OCI-LY7 (cell line): ENCODE measurements at regions not wholly inside any gene's neighbourhood (a gene's known extent, or its start where the extent isn't known, plus 50 kb on each side); places are given as distances from the start of the nearest gene placed in this dataset.

Source experiments
- BruUV-seq: library from RNA; stranded (reverse); fragments of 400-500 nt; replicated peaks from 2 replicates; lab custom pipeline; 2021; lab: Mats Ljungman, UMichigan
- CTCF ChIA-PET: fragments of 300-600 bp; sonication (Branson Sonifier 250); formaldehyde crosslinking; loops from one replicate; lab custom pipeline; 2022; ENCODE audit warnings: antibody characterized with exemption; ENCODE audit not compliant: unreplicated experiment; lab: Charles Lee
- POLR2A ChIA-PET: fragments of 300-600 bp; sonication (Branson Sonifier 250); formaldehyde crosslinking; loops from one replicate; lab custom pipeline; 2022; ENCODE audit warnings: antibody characterized with exemption; lab: Charles Lee
- DNase-seq: peaks from one replicate; pipeline ENCODE4 v3.0.0-alpha.2; 2015; ENCODE audit warnings: low spot score
- H2AFZ ChIP-seq: fragments of 200-600 bp; sonication (generic), shearing (Covaris generic); 2 replicates; pipeline ENCODE4 v1.6.1; 2014; ENCODE audit warnings: mild to moderate bottlenecking, antibody characterized with exemption, low read length, moderate library complexity
- H3K27ac ChIP-seq: fragments of 200-600 bp; sonication (generic); 2 replicates; pipeline ENCODE4 v1.5.1; 2014; ENCODE audit warnings: mixed run types, low read depth, mild to moderate bottlenecking, moderate library complexity, low read length, inconsistent platforms; ENCODE audit not compliant: poor library complexity, severe bottlenecking
- H3K36me3 ChIP-seq: fragments of 200-600 bp; sonication (generic); 2 replicates; pipeline ENCODE4 v1.6.1; 2014; ENCODE audit warnings: mild to moderate bottlenecking, antibody characterized with exemption, low read length, moderate library complexity, mixed read lengths; ENCODE audit not compliant: insufficient read depth
- H3K4me1 ChIP-seq: fragments of 200-600 bp; sonication (generic); 2 replicates; pipeline ENCODE4 v1.5.1; 2014; ENCODE audit warnings: mild to moderate bottlenecking, low read length; ENCODE audit not compliant: insufficient read depth, poor library complexity, severe bottlenecking
- H3K4me2 ChIP-seq: fragments of 200-600 bp; sonication (generic); 2 replicates; pipeline ENCODE4 v1.6.1; 2014; ENCODE audit warnings: mild to moderate bottlenecking, low read length
- H3K4me3 ChIP-seq: fragments of 200-600 bp; sonication (generic); 2 replicates; pipeline ENCODE4 v1.5.1; 2014; ENCODE audit warnings: mild to moderate bottlenecking, low read depth, low read length; ENCODE audit not compliant: poor library complexity, severe bottlenecking
- H3K79me2 ChIP-seq: fragments of 200-600 bp; sonication (generic); 2 replicates; pipeline ENCODE4 v1.6.1; 2016; ENCODE audit warnings: low read depth, mild to moderate bottlenecking, low read length, moderate library complexity, mixed read lengths; ENCODE audit not compliant: insufficient read depth
- H3K9me2 ChIP-seq: fragments of 200-600 bp; sonication (generic); 2 replicates; pipeline ENCODE4 v1.6.1; 2016; ENCODE audit warnings: mild to moderate bottlenecking, low read length, mixed read lengths; ENCODE audit not compliant: insufficient read depth
- H3K9me3 ChIP-seq: fragments of 200-600 bp; sonication (generic); 2 replicates; pipeline ENCODE4 v1.6.1; 2014; ENCODE audit warnings: mild to moderate bottlenecking, mixed run types, low read length, mixed read lengths
- H4K20me1 ChIP-seq: fragments of 200-600 bp; sonication (generic); 2 replicates; pipeline ENCODE4 v1.6.1; 2014; ENCODE audit warnings: mild to moderate bottlenecking, antibody characterized with exemption, low read length, moderate library complexity, mixed read lengths; ENCODE audit not compliant: insufficient read depth
- EZH2phosphoT487 ChIP-seq: fragments of 200-600 bp; sonication (generic); IDR thresholded peaks from 2 replicates; pipeline ENCODE4 v1.6.1; 2018; ENCODE audit warnings: low read depth, borderline replicate concordance, mild to moderate bottlenecking, mixed run types, antibody characterized with exemption, low read length, moderate library complexity, mixed read lengths
- intact Hi-C: fragments of 100-400 bp; cut with micrococcal nuclease; formaldehyde crosslinking; loops from one replicate; pipeline ENCODE4 v1.10.0; 2022; ENCODE audit not compliant: unreplicated experiment
- TF ChIP-seq, protein P1 (sequence below): fragments of 200-600 bp; sonication (generic); conservative IDR thresholded peaks from 2 replicates; pipeline ENCODE4 v1.5.1; 2014; ENCODE audit warnings: mild to moderate bottlenecking, antibody characterized with exemption, low read length, moderate library complexity, mixed read lengths

GRCh38 chr22:34534101-34534500, 531.9 kb upstream of the ISX start:
- H3K27ac ChIP-seq, result no peak overlapping the region
- no peaks in the 10 kb centered on the region for H3K36me3 ChIP-seq
- no peak overlapping the region for H3K4me3 ChIP-seq
- no peaks in the 10 kb centered on the region for H3K4me1 ChIP-seq
- H3K79me2 ChIP-seq, result no peaks in the 10 kb centered on the region
- no peak overlapping the region for H2AFZ ChIP-seq
- CTCF ChIA-PET, result no interaction called here
- H4K20me1 ChIP-seq, result no peaks in the 10 kb centered on the region
- no TSS peak for BruUV-seq
- no peak overlapping the region for H3K4me2 ChIP-seq
- no peak for DNase-seq
- H3K9me3 ChIP-seq, result no peaks in the 10 kb centered on the region
- intact Hi-C loops, result no loop called here
- H3K9me2 ChIP-seq, result no peaks in the 10 kb centered on the region
- no peak for TF ChIP-seq EZH2phosphoT487
- TF ChIP-seq, protein P1, sequence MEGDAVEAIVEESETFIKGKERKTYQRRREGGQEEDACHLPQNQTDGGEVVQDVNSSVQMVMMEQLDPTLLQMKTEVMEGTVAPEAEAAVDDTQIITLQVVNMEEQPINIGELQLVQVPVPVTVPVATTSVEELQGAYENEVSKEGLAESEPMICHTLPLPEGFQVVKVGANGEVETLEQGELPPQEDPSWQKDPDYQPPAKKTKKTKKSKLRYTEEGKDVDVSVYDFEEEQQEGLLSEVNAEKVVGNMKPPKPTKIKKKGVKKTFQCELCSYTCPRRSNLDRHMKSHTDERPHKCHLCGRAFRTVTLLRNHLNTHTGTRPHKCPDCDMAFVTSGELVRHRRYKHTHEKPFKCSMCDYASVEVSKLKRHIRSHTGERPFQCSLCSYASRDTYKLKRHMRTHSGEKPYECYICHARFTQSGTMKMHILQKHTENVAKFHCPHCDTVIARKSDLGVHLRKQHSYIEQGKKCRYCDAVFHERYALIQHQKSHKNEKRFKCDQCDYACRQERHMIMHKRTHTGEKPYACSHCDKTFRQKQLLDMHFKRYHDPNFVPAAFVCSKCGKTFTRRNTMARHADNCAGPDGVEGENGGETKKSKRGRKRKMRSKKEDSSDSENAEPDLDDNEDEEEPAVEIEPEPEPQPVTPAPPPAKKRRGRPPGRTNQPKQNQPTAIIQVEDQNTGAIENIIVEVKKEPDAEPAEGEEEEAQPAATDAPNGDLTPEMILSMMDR, result no peak
- POLR2A ChIA-PET, result no interaction called here

DNA sequence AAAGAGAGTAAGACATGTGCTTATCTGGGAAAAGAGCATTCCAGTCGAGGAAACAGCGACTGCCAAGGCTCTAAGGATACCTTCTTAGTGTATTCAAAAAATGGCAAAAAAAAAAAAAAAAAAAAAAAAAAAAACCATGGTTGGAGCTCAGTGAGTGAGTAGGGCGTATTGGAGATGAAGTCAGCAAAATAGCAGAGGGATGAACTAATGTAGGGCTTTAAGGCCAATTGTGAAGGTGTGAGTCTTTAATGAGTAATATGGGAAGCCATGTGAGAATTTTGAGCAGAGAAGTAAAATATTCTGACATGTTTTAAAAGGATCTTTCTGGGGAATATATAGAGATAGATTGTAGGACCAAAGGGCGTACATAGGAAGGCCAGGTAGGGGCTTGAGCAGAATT, 498.6 kb upstream of the ISX start:
- H3K9me2 ChIP-seq, result no peaks in the 10 kb centered on the region
- H2AFZ ChIP-seq, result no peak overlapping the region
- no peak overlapping the region for H3K4me3 ChIP-seq
- no peaks in the 10 kb centered on the region for H3K9me3 ChIP-seq
- ChIA-PET CTCF (no interaction called here), POLR2A (no interaction called here)
- no peaks in the 10 kb centered on the region for H4K20me1 ChIP-seq
- H3K36me3 ChIP-seq, result no peaks in the 10 kb centered on the region
- no peaks in the 10 kb centered on the region for H3K79me2 ChIP-seq
- BruUV-seq, result no TSS peak
- H3K4me2 ChIP-seq, result no peak overlapping the region
- TF ChIP-seq, protein P1, result no peak
- TF ChIP-seq EZH2phosphoT487, result no peak
- intact Hi-C loops, result no loop called here
- no peaks in the 10 kb centered on the region for H3K4me1 ChIP-seq
- DNase-seq, result no peak
- H3K27ac ChIP-seq, result no peak overlapping the region

- no peaks in the 10 kb centered on the region for H3K9me3 ChIP-seq
- no peaks in the 10 kb centered on the region for H3K36me3 ChIP-seq
- H3K4me1 ChIP-seq, result no peaks in the 10 kb centered on the region
- H3K9me2 ChIP-seq, result no peaks in the 10 kb centered on the region
- intact Hi-C loops, result no loop called here
- H2AFZ ChIP-seq, result no peak overlapping the region
- TF ChIP-seq, protein P1, result no peak
- TF ChIP-seq EZH2phosphoT487, result no peak
- ChIA-PET CTCF (no interaction called here), POLR2A (no interaction called here)
- no peak overlapping the region for H3K4me2 ChIP-seq
- no TSS peak for BruUV-seq
- H3K79me2 ChIP-seq, result no peaks in the 10 kb centered on the region
- no peaks in the 10 kb centered on the region for H4K20me1 ChIP-seq
- H3K27ac ChIP-seq, result no peak overlapping the region
- H3K4me3 ChIP-seq, result no peak overlapping the region
- DNase-seq, result no peak
Observed at GRCh38 chr22:34570408-34570807, 495.6 kb upstream of the ISX start.
